Suppressor macrophage treated with lipopolysaccharide for 4 hours (primary cell): ENCODE measurements at regions not wholly inside any gene's neighbourhood (a gene's known extent, or its start where the extent isn't known, plus 50 kb on each side); places are given as distances from the start of the nearest gene placed in this dataset.
A peak's percentile ranks its signal among the peaks of the same experiment; 100 is the strongest.

Experiments used
- DNase-seq: peaks from one replicate; pipeline ENCODE4 v3.0.0-alpha.2; 2020

DNA sequence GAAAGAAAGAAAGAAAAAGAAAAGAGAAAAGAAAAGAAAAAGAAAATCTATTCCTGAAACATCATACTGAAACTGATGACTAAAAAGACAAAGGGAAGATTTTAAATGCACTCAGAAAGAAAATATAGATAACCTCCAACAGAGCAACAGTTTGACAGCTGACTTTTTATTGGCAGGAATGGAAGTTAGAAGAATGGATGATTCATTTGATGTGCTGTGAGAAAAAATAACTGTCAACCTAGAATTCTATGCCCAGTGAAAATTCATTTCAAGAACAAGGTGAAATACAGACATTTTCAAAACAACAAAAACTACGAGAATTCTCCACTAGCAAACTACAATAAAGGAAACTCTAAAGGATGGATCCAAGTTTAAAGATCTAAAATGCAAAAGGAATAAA lies 50.5 kb upstream of the HSPA12A start:
- no peak for DNase-seq

DNA sequence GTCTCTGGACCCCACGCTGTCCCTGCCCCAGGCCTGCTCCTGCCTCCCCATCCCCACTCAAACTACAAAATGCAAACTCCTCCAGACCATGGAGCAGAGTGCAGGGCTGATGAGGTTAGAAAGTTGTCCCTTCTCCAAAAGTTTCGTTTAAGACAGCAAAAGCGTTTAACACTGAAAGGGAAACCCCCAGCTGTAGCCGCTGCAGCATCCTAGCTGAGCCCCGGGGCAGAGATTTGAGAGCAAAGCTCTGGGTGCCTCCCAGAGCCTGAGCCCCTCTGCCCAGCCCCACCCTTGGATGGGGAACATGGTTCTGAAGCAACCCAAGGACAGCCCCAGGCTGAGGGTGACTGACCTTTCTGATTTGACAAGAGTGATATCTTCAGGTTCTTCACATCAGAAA lies 52.8 kb upstream of the ENO4 start:
- DNase-seq = no peak

DNA sequence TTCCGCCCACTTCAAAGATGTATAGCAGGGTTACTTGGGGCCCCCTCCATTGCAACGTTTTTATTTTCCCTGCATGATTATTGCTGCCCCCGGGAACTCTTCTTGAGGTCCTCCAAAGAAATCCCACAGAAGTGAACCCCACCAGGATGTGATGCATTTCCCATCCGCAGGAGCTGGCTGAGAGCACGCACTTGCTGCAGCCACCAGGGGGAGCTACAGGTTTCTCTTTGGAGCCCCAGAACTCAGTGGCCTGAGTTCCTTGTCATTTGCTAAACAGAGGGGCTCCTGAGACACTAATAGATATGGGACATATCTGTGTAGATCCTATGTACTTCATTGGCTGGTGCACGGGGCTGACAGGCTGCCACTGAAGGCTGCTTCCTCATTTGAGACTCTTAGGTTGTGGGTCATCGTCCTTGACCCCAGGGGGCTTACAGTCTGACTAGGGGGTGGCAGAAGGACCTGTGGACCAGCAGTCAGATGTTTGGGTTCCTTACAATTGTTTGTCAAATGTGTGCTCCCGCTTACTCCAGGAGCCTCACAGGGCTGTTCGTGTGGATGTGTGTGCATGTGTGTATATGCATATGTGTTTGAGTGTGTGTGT lies 52.3 kb upstream of the ENO4 start:
- DNase-seq = peak; percentile 90

GRCh38 chr10:116798859-116799258 lies 50.4 kb upstream of the ENO4 start:
- no peak for DNase-seq
